Activated CD4-positive, alpha-beta T cell treated with anti-CD3 and anti-CD28 coated beads, Interleukin-2, amount 50 U/mL, for 16 hours (primary cell): ENCODE measurements at regions not wholly inside any gene's neighbourhood (a gene's known extent, or its start where the extent isn't known, plus 50 kb on each side); places are given as distances from the start of the nearest gene placed in this dataset.
"Not testable (repeated sequence)": the region's sequence is repeated elsewhere in the genome, so short reads cannot be mapped to it uniquely, and the experiment has no call there.

Experiments used
- DNase-seq: peaks from one replicate; pipeline ENCODE4 v3.0.0-alpha.2; 2020

- no peak for DNase-seq
Observed at GRCh38 chr6:170040115-170040500, 250.8 kb downstream of the DLL1 start.

GRCh38 chr6:170039156-170040114 lies 251.4 kb downstream of the DLL1 start:
- DNase-seq, result no peak

- no peak for DNase-seq
Observed at GRCh38 chr6:170038708-170039107, 252.2 kb downstream of the DLL1 start.

DNA sequence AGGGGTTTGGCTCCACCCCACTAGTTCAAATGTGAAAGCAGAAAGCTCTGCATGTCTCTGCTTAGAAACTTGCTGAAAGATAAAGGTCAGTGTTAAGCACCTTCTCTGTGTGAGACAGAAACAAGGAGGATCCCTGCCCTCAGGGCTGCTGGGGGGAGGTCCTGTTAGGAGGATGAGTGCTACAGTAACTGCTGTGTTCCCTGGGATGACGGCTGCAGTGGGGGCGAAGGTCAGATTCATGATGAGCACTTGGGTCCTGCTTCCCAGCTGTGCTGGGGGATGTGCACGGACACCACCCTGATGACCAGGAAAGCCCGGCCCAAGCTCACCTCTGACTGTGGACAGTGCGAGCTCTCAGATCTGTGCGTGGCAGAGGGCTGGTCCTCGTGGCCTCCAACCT lies 252.6 kb downstream of the DLL1 start:
- no peak for DNase-seq

GRCh38 chr6:170037541-170038250 lies 253.2 kb downstream of the DLL1 start:
- no peak for DNase-seq

DNA sequence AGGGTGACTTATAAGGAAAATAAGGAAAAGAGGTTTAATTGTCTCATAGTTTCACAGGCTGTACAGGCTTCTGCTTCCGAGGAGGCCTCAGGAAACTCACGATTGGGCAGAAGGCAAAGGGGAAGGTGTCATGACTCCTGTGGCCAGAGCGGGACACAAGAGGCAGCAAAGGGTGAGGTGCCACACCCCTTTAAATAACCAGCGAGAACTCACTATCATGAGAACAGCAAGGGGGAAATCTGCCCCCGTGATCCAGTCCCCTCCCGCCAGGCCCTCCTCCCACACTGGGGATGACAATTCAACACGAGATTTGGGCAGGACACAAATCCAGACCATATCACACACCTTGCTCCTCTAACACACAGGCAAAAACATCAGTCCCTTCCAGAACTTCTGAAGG lies 254.0 kb downstream of the DLL1 start:
- DNase-seq, result no peak

- DNase-seq, result not testable (repeated sequence)
Observed at GRCh38 chr6:170036367-170036766, 254.5 kb downstream of the DLL1 start.

DNA sequence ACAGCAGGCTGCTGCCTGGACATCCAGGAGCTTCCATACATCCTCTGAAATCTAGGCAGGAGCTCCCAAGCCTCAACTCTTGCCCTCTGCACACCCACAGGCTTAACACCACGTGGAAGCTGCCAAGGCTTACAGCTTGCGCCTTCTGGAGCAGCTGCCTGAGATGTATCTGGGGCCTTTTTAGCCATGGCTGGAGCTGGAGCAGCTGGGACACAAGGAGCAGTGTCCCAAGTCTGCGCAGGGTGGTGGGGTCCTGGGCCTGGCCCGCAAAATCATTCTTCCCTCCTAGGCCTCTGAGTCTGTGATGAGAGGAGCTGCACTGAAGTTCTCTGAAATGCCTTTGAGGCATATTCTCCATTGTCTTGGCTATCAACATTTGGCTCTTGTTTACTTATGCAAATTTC lies 255.0 kb downstream of the DLL1 start:
- no peak for DNase-seq

GRCh38 chr6:170035044-170035443 lies 255.8 kb downstream of the DLL1 start:
- DNase-seq, result no peak

DNA sequence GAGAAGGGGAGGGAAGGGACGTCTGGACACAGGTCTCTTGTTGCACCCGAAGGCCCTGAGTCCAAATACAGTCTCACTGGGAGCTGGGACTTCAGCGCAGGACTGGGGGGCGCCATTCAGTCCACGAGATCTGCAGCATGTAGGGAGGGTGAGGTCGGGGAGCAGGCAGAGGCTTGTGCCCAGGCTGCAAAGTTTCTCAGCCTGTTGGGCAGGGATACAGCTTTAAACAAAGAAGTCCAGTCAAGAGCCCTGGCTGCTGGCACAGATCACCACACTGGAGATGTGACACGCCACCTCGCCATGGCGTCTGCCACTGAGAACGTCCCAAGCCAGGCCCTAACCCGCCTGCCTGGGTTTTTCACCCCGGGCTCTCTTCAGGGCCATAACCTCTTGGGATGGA lies 256.6 kb downstream of the DLL1 start:
- DNase-seq, result no peak

GRCh38 chr6:170033666-170034065 lies 257.2 kb downstream of the DLL1 start:
- no peak for DNase-seq

GRCh38 chr6:170032706-170033309 lies 258.1 kb downstream of the DLL1 start:
- DNase-seq, result no peak

DNA sequence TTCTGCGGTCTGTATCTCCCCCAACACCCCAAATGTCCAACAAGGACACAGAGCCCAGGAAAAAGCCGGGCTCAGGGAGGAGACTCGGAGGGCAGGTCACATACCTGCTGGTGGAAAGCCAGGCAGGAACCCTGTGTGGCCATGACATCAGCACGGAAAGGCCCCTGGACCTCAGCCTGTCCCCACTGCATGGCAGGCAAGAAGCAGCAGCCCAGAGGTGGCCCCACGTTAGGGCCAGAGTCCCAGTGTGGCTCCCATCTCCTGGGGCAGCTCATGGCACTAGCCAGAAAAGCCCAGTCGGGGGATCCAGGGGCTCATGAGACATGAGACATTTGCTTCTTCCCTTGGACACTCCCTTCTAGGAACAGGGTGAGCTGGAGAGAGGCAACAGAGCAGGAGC lies 258.7 kb downstream of the DLL1 start:
- DNase-seq, result no peak

DNA sequence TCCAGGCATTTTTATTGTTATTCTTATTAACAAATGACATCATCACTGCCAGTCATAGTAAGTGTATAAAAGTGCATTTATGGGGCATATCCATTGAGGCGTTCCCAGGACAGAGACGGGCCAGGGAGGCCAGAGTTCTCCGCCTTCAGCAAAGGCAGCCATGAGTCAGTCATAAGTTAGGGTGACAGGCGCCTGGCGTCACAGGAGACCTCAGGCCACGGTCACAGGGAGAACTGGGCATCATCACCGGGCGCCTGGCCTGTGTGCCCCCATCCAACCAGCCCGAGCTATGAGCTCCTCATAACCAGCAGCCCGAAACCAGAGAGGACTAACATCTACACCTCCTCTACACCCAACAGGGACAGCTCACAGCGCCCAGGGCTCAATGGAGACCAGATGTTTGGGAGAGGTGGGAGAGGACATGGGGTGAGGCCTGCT lies 259.2 kb downstream of the DLL1 start:
- no peak for DNase-seq

DNA sequence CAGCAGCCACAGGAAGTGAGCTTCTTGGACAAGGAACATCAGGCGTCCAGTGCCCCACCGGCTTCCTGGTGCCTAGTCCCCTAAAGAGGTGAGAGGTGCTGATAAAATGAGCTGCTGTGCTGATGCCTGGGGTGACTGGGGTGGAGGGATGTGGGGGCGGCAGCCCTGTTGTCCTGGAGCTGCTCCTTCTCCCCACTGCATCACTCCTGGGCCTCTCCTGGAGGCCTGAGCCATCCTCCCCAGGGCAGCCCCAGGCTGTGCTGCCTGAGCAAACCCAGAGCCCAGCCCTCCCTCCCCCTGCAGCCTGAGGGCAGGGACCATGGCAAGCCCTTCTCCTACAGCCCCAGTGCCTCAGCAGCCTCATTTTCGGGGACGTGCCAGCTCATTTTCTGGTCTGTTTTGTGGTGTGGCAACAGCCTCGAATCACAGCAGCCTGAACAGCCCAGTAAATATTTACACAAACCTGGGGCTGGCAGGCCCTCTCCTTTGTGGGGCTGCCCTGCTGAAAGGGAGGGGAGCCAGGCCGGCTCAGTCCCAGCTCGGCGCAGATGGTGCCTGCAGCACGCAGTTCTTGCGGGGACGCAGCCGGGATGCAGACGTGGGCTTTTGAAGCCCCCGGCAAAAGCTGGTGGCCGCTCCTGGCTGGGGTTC lies 259.9 kb downstream of the DLL1 start:
- no peak for DNase-seq

DNA sequence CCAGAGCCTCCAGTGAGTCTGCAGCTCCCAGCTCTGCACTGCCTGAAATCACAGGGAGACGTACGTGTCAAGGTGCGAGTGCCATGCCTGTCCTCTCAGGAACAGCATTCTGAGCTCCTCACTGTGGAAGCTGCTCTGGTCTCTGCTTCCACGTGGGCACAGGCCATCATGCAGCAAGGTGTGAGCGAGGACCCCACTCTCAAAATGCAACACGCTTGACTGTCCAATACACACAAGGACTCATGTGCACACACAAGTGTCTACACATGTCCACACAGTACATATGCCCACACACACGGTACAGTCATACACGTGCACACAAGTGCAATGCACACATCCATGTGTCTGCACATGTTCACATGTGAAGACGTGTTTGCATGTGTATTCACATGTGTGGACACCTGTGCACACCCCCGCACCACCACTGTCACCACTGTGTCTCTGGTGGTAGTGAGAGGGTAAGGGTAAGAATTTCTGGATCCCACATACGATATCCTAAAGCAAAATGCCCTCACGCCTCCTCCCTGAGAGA lies 260.5 kb downstream of the DLL1 start:
- DNase-seq, result no peak

DNA sequence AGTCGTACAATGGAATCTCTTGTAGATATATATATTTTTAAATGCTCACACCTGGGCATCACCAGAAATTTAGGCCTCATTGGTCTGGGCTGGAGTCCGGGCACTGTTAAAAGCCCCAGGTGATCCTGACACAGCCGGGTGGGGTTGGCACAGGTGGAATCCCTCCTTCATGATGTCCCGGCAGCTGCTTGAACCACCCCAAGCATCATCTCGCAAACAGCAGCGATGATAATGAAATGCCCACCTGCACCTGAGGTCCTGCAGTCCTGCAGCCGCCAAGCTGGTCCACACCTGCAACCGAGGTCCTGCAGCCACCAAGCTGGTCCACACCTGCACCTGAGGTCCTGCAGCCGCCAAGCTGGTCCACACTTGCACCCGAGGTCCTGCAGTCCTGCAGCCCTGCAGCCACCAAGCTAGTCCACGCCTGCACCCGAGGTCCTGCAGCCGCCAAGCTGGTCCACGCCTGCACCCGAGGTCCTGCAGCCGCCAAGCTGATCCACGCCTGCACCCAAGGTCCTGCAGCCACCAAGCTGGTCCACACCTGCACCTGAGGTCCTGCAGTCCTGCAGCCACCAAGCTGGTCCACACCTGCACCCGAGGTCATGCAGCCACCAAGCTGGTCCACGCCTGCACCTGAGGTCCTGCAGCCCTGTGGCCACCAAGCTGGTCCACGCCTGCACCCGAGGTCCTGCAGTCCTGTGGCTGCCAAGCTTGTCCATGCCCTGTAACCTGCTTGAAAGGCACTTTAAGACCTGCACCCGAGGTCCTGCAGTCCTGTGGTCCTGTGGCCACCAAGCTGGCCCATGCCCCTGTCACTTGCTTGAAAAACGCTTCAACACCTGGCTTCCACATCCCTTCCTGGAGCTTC lies 261.2 kb downstream of the DLL1 start:
- DNase-seq, result no peak

- no peak for DNase-seq
Observed at GRCh38 chr6:170028629-170029345, 262.1 kb downstream of the DLL1 start.

DNA sequence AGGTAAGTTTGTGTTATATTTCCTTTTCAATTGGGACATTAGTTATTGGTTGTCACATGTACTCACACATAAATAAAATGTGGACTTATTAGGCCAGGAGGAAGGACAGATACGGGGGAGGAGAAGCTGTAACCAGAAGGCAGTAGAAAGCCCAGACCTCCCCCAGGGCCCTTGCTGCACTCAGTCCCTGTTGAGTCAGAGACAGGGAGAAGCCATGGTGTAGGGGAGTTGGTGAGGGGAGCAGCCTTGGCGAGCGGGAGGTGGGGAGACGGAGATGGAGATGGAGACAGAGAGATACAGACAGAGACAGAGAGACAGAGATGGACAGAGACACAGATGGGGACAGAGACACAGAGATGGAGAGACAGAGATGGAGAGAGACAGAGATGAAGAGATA lies 263.2 kb downstream of the DLL1 start:
- no peak for DNase-seq

- no peak for DNase-seq
Observed at GRCh38 chr6:170026751-170027646, 263.9 kb downstream of the DLL1 start.
